Pancreas (tissue), 10 donors: ENCODE measurements at regions not wholly inside any gene's neighbourhood (a gene's known extent, or its start where the extent isn't known, plus 50 kb on each side); places are given as distances from the start of the nearest gene placed in this dataset.

Experiments used
- ATAC-seq, 4 donors: fragments of 200-7000 bp; cut with Tn5 transposase; one replicate each; pipeline versions ENCODE4 v1.8.0 to v1.9.1; 2020; ENCODE audit warnings: mild to moderate bottlenecking in 4 of 4, moderate library complexity in 4 of 4
- DNase-seq, 6 donors: peaks; one replicate each; pipeline ENCODE4 v3.0.0-alpha.2; 2020
- FAIRE-seq: peaks from 2 replicates; lab custom pipeline; 2012; peaks lifted over from hg19 to GRCh38; lab: Jason Lieb, UNC
- H3K27ac ChIP-seq, 4 donors: fragments of 200-600 bp; sonication (generic); 1 replicate in 3 of 4; 2 replicates in 1 of 4; pipeline versions ENCODE4 v1.5.0 to v1.8.0; 2020
- H3K27me3 ChIP-seq, 4 donors: fragments of 200-600 bp; one replicate each; pipeline ENCODE4 v1.8.0; 2021
- H3K36me3 ChIP-seq, 3 donors: fragments of 200-600 bp; sonication (generic) in 1 of 3; one replicate each; pipeline versions ENCODE4 v1.5.0 to v1.8.0; 2020 to 2021
- H3K4me1 ChIP-seq, 3 donors: fragments of 200-600 bp; one replicate each; pipeline ENCODE4 v1.8.0; 2021
- H3K4me3 ChIP-seq, 4 donors: fragments of 200-600 bp; sonication (generic) in 2 of 4; one replicate each; pipeline versions ENCODE4 v1.5.0 to v1.8.0; 2020 to 2021
- H3K9me3 ChIP-seq, 4 donors: fragments of 200-600 bp; one replicate each; pipeline ENCODE4 v1.8.0; 2021
- WGBS, 2 donors: extraction: QIAGEN DNeasy Blood & Tissue Kit; methylation state at CpG; one replicate each; pipeline ENCODE4 v1.1.7; 2013; 5-methylcytosine and 5-hydroxymethylcytosine counted together
- intact Hi-C, 3 donors: fragments of 100-400 bp; cut with DNase I; formaldehyde crosslinking; loops; one replicate each; pipeline versions ENCODE4 v1.11.1 to v1.14.2; 2022
- TF ChIP-seq, protein P1 (sequence below), 4 donors: fragments of 200-600 bp; sonication (generic) in 3 of 4; IDR thresholded peaks; one replicate each; pipeline versions ENCODE4 v1.5.0 to v1.8.0; 2021; ENCODE audit warnings: antibody characterized with exemption in 4 of 4
- donor health status: healthy with polysubstance abuse.
- donor health status: DM: no; HTN: no; CAD: no; lungs with moderate emphysema.
- donor health status: DM: no; HTN: no; CAD: no.
- donor health status: control.
- donor health status: control.
- donor health status: Bipolar disorder and iron deficiency.
- donor health status: DM: yes; HTN: yes; CAD: no.
- donor health status: DM: no; HTN: no; CAD: no.
- donor health status: DM: no; HTN: no; CAD: no.
- donor health status: DM: yes; HTN: yes; CAD: no.

DNA sequence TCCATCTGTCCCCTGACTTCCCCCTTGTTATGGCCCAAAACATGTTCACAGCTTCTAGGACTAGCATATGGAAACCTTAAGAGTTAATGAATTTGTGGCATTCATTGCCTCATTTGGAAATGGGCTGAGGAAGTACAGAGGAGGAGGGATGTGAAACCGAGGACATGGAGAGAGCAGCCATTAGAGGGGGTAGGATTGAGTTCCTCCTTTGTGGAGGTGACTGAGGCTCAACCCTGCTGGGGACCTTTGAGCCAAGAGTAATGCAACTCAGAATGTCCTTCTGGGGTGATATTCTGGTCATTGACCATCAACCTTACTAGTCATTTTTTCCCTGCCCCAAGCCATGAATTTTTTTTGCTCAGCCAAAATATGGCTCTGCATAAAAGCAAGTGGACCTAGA lies 109.4 kb downstream of the ZNF518B start:
- no peaks in the 10 kb centered on the region for H3K36me3 ChIP-seq
- TF ChIP-seq, protein P1, sequence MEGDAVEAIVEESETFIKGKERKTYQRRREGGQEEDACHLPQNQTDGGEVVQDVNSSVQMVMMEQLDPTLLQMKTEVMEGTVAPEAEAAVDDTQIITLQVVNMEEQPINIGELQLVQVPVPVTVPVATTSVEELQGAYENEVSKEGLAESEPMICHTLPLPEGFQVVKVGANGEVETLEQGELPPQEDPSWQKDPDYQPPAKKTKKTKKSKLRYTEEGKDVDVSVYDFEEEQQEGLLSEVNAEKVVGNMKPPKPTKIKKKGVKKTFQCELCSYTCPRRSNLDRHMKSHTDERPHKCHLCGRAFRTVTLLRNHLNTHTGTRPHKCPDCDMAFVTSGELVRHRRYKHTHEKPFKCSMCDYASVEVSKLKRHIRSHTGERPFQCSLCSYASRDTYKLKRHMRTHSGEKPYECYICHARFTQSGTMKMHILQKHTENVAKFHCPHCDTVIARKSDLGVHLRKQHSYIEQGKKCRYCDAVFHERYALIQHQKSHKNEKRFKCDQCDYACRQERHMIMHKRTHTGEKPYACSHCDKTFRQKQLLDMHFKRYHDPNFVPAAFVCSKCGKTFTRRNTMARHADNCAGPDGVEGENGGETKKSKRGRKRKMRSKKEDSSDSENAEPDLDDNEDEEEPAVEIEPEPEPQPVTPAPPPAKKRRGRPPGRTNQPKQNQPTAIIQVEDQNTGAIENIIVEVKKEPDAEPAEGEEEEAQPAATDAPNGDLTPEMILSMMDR (IDR thresholded peaks at IDR 0.05): no peak
- ATAC-seq (no peak), FAIRE-seq (no peak), DNase-seq (no peak)
- no peaks in the 10 kb centered on the region for H3K9me3 ChIP-seq
- intact Hi-C loops: no loop called here
- 23 to 24% methylated on average over 1 of the region's 1 CpG for WGBS, 2 donors
- no peak overlapping the region for H3K27ac ChIP-seq
- H3K27me3 ChIP-seq: no peaks in the 10 kb centered on the region
- H3K4me3 ChIP-seq: no peak overlapping the region
- H3K4me1 ChIP-seq: no peaks in the 10 kb centered on the region

DNA sequence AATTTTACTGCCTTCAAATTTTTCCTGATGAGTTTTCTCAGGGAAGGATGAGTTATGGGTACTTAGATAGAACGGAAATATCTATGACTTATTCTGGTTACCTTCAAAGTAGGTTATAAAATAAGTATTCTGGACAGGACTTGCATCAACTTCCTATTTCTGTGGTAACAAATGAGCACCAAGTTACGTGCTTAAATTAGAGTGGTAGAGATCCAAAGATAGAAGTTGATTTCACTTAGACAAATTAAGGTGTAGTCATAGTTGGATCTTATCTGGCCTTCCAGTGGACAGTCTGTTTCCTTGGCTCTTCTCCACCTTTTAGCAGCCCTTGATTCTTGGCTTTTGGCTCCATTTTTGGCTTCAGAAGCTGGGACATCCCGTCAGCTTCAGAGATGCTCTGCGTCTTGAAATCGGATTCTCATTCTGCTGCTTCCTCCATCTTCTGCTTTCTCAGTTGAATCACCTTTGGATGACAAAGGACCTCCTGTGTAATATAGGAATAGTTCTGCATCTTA lies 109.9 kb downstream of the ZNF518B start:
- Histone ChIP-seq H3K9me3 (no peaks in the 10 kb centered on the region), H3K4me1 (no peaks in the 10 kb centered on the region), H3K4me3 (no peak overlapping the region), H3K27me3 (no peaks in the 10 kb centered on the region), H3K27ac (no peak overlapping the region), H3K36me3 (no peaks in the 10 kb centered on the region)
- WGBS, 2 donors: 62 to 71% methylated on average over 5 of the region's 5 CpGs
- TF ChIP-seq, protein P1 (IDR thresholded peaks at IDR 0.05): no peak
- ATAC-seq (no peak), DNase-seq (no peak), FAIRE-seq (no peak)
- intact Hi-C loops: no loop called here

GRCh38 chr4:10346023-10346422 lies 111.2 kb downstream of the ZNF518B start:
- no peaks in the 10 kb centered on the region for H3K4me1 ChIP-seq
- intact Hi-C loops: no loop called here
- no peaks in the 10 kb centered on the region for H3K27me3 ChIP-seq
- 60 to 71% methylated on average over 2 of the region's 2 CpGs for WGBS, 2 donors
- TF ChIP-seq, protein P1 (IDR thresholded peaks at IDR 0.05): no peak
- H3K4me3 ChIP-seq: no peak overlapping the region
- no peaks in the 10 kb centered on the region for H3K36me3 ChIP-seq
- H3K27ac ChIP-seq: no peak overlapping the region
- FAIRE-seq (no peak), ATAC-seq (no peak), DNase-seq (no peak)
- no peaks in the 10 kb centered on the region for H3K9me3 ChIP-seq

- H3K4me1 ChIP-seq: no peaks in the 10 kb centered on the region
- TF ChIP-seq, protein P1 (IDR thresholded peaks at IDR 0.05): no peak
- ATAC-seq (no peak), DNase-seq (no peak), FAIRE-seq (no peak)
- WGBS, 2 donors: 56 to 74% methylated on average over 3 of the region's 3 CpGs
- H3K27me3 ChIP-seq: no peaks in the 10 kb centered on the region
- H3K4me3 ChIP-seq: no peak overlapping the region
- no peak overlapping the region for H3K27ac ChIP-seq
- intact Hi-C loops: no loop called here
- no peaks in the 10 kb centered on the region for H3K36me3 ChIP-seq
- no peaks in the 10 kb centered on the region for H3K9me3 ChIP-seq
Measured at GRCh38 chr4:10345381-10345784, 111.8 kb downstream of the ZNF518B start.

- H3K27me3 ChIP-seq: no peaks in the 10 kb centered on the region
- FAIRE-seq (no peak), ATAC-seq (no peak), DNase-seq (no peak)
- intact Hi-C loops: no loop called here
- no peak overlapping the region for H3K27ac ChIP-seq
- TF ChIP-seq, protein P1 (IDR thresholded peaks at IDR 0.05): no peak
- H3K4me3 ChIP-seq: no peak overlapping the region
- H3K9me3 ChIP-seq: no peaks in the 10 kb centered on the region
- no peaks in the 10 kb centered on the region for H3K4me1 ChIP-seq
- 53 to 59% methylated on average over 4 of the region's 4 CpGs for WGBS, 2 donors
- no peaks in the 10 kb centered on the region for H3K36me3 ChIP-seq
Measured at GRCh38 chr4:10344824-10345223, 112.4 kb downstream of the ZNF518B start.
